B cell (primary cell): ENCODE measurements at regions not wholly inside any gene's neighbourhood (a gene's known extent, or its start where the extent isn't known, plus 50 kb on each side); places are given as distances from the start of the nearest gene placed in this dataset.

Experiments used
- ATAC-seq: fragments of 200-7000 bp; cut with Tn5 transposase; one replicate; pipeline ENCODE4 v1.10.0; 2021; ENCODE audit warnings: low read depth, mild to moderate bottlenecking, moderate number of reproducible peaks, moderate library complexity
- CTCF ChIA-PET: fragments of 350-600 bp; sonication (Branson Sonifier 250); formaldehyde crosslinking; loops from one replicate; lab custom pipeline; 2021; ENCODE audit warnings: antibody characterized with exemption, inconsistent platforms; lab: Charles Lee
- POLR2A ChIA-PET: fragments of 350-600 bp; sonication (Branson Sonifier 250); formaldehyde crosslinking; loops from one replicate; lab custom pipeline; 2021; ENCODE audit warnings: antibody characterized with exemption; lab: Charles Lee
- DNase-seq: peaks from one replicate; pipeline ENCODE4 v3.0.0; 2013
- H2AFZ ChIP-seq: 2 replicates; pipeline ENCODE4 v1.6.1; 2012; ENCODE audit warnings: mild to moderate bottlenecking, low read depth, low read length; ENCODE audit not compliant: insufficient read depth, poor library complexity, severe bottlenecking
- H3K27ac ChIP-seq, 2 donors: 1 replicate in 1 of 2; 2 replicates in 1 of 2; pipeline ENCODE4 v1.5.1; 2012 to 2013; ENCODE audit warnings: low read length in 2 of 2, mild to moderate bottlenecking in 2 of 2, moderate library complexity in 1 of 2
- H3K27me3 ChIP-seq, 4 experiments: fragments of 200-600 bp in 1 of 4; sonication (generic) in 1 of 4; replicated peaks in 1 of 4; 1 replicate in 2 of 4; 2 replicates in 2 of 4; pipeline versions ENCODE4 v1.6.1 to v1.7.0; 2013 to 2016; ENCODE audit warnings: low read length in 3 of 4, mild to moderate bottlenecking in 2 of 4, mixed read lengths in 1 of 4, moderate library complexity in 1 of 4; ENCODE audit not compliant: insufficient read depth in 4 of 4, control insufficient read depth in 3 of 4; ENCODE audit errors: control extremely low read depth in 1 of 4
- H3K36me3 ChIP-seq, 2 experiments: replicated peaks in 1 of 2; 1 replicate in 1 of 2; 2 replicates in 1 of 2; pipeline versions ENCODE4 v1.6.1 to v1.7.1; 2013; ENCODE audit warnings: low read length in 1 of 2; ENCODE audit not compliant: insufficient read depth in 2 of 2, control insufficient read depth in 1 of 2; ENCODE audit errors: control extremely low read depth in 1 of 2, extremely low read depth in 1 of 2
- H3K4me1 ChIP-seq, 2 donors: fragments of 200-600 bp in 1 of 2; sonication (generic) in 1 of 2; 1 replicate in 1 of 2; 2 replicates in 1 of 2; pipeline versions ENCODE4 v1.5.1 to v1.6.1; 2013 to 2017; ENCODE audit warnings: low read length in 2 of 2; ENCODE audit not compliant: control insufficient read depth in 2 of 2, insufficient read depth in 2 of 2
- H3K4me2 ChIP-seq: replicated peaks from 2 replicates; pipeline ENCODE3; 2012; ENCODE audit warnings: mild to moderate bottlenecking, low read depth, low read length; ENCODE audit not compliant: poor library complexity, severe bottlenecking
- H3K4me3 ChIP-seq, 5 experiments: fragments of 200-600 bp in 1 of 5; sonication (generic) in 1 of 5; 1 replicate in 3 of 5; 2 replicates in 2 of 5; pipeline versions ENCODE4 v1.5.1 to v1.7.0; 2011 to 2016; ENCODE audit warnings: low read length in 4 of 5, mild to moderate bottlenecking in 4 of 5, low read depth in 2 of 5, control low read depth in 1 of 5, moderate library complexity in 1 of 5; ENCODE audit not compliant: insufficient read depth in 1 of 5; ENCODE audit errors: control extremely low read depth in 1 of 5, extremely low read depth in 1 of 5
- H3K79me2 ChIP-seq: fragments of 200-600 bp; sonication (generic); one replicate; pipeline ENCODE4 v1.6.0; 2016; ENCODE audit warnings: low read length; ENCODE audit not compliant: control insufficient read depth, insufficient read depth
- H3K9ac ChIP-seq: fragments of 200-600 bp; sonication (generic); 2 replicates; pipeline ENCODE4 v1.6.1; 2017; ENCODE audit warnings: mild to moderate bottlenecking, low read length, moderate library complexity
- H3K9me3 ChIP-seq, 3 donors: one replicate each; pipeline versions ENCODE4 v1.6.1 to v1.7.1; 2013; ENCODE audit warnings: low read length in 2 of 3; ENCODE audit not compliant: control insufficient read depth in 2 of 3, insufficient read depth in 1 of 3; ENCODE audit errors: control extremely low read depth in 1 of 3
- H4K20me1 ChIP-seq: 2 replicates; pipeline ENCODE4 v1.6.0; 2012; ENCODE audit warnings: mild to moderate bottlenecking, low read length; ENCODE audit not compliant: insufficient read depth, control insufficient read depth, poor library complexity, severe bottlenecking
- H3K27ac Mint-ChIP-seq: one replicate; pipeline ENCODE4 v1.8.0; 2021; ENCODE audit warnings: mixed read lengths
- H3K27me3 Mint-ChIP-seq: one replicate; pipeline ENCODE4 v1.8.0; 2021; ENCODE audit warnings: mixed read lengths
- H3K4me1 Mint-ChIP-seq: one replicate; pipeline ENCODE4 v1.8.0; 2021; ENCODE audit warnings: mixed read lengths
- H3K4me3 Mint-ChIP-seq: one replicate; pipeline ENCODE4 v1.8.0; 2021; ENCODE audit warnings: mixed read lengths
- H3K9me3 Mint-ChIP-seq: one replicate; pipeline ENCODE4 v1.8.0; 2022; ENCODE audit warnings: mixed read lengths; ENCODE audit not compliant: insufficient read depth
- CTCF ChIP-seq: fragments of 200-600 bp; IDR thresholded peaks from one replicate; pipeline ENCODE4 v1.8.0; 2022; ENCODE audit warnings: antibody characterized with exemption, mild to moderate bottlenecking
- EZH2 ChIP-seq: IDR thresholded peaks from 2 replicates; pipeline ENCODE4 v1.6.1; 2012; ENCODE audit warnings: borderline replicate concordance, low read depth, mild to moderate bottlenecking, moderate library complexity, low read length; ENCODE audit not compliant: insufficient read depth, poor library complexity, severe bottlenecking
- WGBS: methylation state at CpG from one replicate; pipeline ENCODE4 v1.1.5; 2013; ENCODE audit warnings: missing lambda C conversion rate; ENCODE audit not compliant: insufficient coverage; 5-methylcytosine and 5-hydroxymethylcytosine counted together
- intact Hi-C: fragments of 100-400 bp; cut with micrococcal nuclease; formaldehyde crosslinking; loops from one replicate; pipeline ENCODE4 v1.10.0; 2022

GRCh38 chr13:90382425-90382824, 965.1 kb upstream of the MIR17HG start:
- H3K4me1 Mint-ChIP-seq: no peaks in the 10 kb centered on the region
- no peak overlapping the region for H3K4me3 Mint-ChIP-seq
- no peaks in the 10 kb centered on the region for H3K27me3 Mint-ChIP-seq
- no peaks in the 10 kb centered on the region for H4K20me1 ChIP-seq
- intact Hi-C loops: no loop called here
- DNase-seq (no peak), ATAC-seq (no peak)
- H3K27me3 ChIP-seq: no peaks in the 10 kb centered on the region
- no peak overlapping the region for H3K27ac Mint-ChIP-seq
- CTCF ChIA-PET: no interaction called here
- H3K9ac ChIP-seq: no peak overlapping the region
- no peak overlapping the region for H3K4me3 ChIP-seq
- H3K4me2 ChIP-seq: no peak overlapping the region
- no peak for TF ChIP-seq EZH2
- TF ChIP-seq CTCF: no peak
- H3K4me1 ChIP-seq: no peaks in the 10 kb centered on the region
- H2AFZ ChIP-seq: no peak overlapping the region
- WGBS: no CpG with 5 or more reads among the region's 1 CpG
- no peaks in the 10 kb centered on the region for H3K9me3 ChIP-seq
- POLR2A ChIA-PET: no interaction called here
- no peaks in the 10 kb centered on the region for H3K79me2 ChIP-seq
- H3K36me3 ChIP-seq: no peaks in the 10 kb centered on the region
- no peak overlapping the region for H3K27ac ChIP-seq
- no peaks in the 10 kb centered on the region for H3K9me3 Mint-ChIP-seq

GRCh38 chr13:90385781-90386489, 961.6 kb upstream of the MIR17HG start:
- WGBS: no CpG with 5 or more reads among the region's 4 CpGs
- no peak overlapping the region for H3K27ac Mint-ChIP-seq
- Histone ChIP-seq H2AFZ (no peak overlapping the region), H3K36me3 (no peaks in the 10 kb centered on the region), H3K27me3 (no peaks in the 10 kb centered on the region), H3K9me3 (peaks cover 0 to 6% (median 0%) of the 10 kb centered on the region in 3 donors), H3K4me1 (no peaks in the 10 kb centered on the region), H3K79me2 (no peaks in the 10 kb centered on the region), H3K27ac (no peak overlapping the region), H3K9ac (no peak overlapping the region), H3K4me3 (no peak overlapping the region), H3K4me2 (no peak overlapping the region), H4K20me1 (no peaks in the 10 kb centered on the region)
- H3K27me3 Mint-ChIP-seq: no peaks in the 10 kb centered on the region
- CTCF ChIA-PET: no interaction called here
- DNase-seq (no peak), ATAC-seq (no peak)
- TF ChIP-seq EZH2 (no peak), CTCF (no peak)
- intact Hi-C loops: no loop called here
- H3K9me3 Mint-ChIP-seq: peaks cover 6% of the 10 kb centered on the region
- no peak overlapping the region for H3K4me3 Mint-ChIP-seq
- no peaks in the 10 kb centered on the region for H3K4me1 Mint-ChIP-seq
- POLR2A ChIA-PET: no interaction called here
